ENCODE measurements at regions not wholly inside any gene's neighbourhood (a gene's known extent, or its start where the extent isn't known, plus 50 kb on each side); places are given as distances from the start of the nearest gene placed in this dataset.

DNA sequence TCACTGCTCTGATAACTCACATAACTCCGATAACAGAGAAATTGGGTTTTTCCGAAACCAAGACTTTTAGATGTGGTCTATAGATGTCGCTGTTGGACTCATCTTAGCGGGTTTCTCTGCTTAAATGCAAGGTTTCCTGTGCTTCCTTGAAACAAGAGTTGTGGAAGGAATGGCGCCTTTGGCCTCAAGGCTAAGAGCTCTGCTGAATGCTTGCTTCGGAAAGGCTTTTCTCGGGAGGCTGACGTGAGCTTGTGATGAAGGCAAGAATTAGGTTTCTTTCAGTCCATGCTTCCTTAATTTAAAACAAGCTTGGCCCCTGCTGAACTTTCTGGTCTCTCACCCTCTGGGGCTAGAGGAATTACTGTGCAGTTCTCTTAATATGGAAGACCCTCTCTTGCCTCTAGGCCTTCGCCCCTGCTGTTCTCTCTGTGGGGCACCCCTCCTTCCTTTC, 113.5 kb downstream of the MAP3K21 start:
- TF ChIP-seq, protein P1, sequence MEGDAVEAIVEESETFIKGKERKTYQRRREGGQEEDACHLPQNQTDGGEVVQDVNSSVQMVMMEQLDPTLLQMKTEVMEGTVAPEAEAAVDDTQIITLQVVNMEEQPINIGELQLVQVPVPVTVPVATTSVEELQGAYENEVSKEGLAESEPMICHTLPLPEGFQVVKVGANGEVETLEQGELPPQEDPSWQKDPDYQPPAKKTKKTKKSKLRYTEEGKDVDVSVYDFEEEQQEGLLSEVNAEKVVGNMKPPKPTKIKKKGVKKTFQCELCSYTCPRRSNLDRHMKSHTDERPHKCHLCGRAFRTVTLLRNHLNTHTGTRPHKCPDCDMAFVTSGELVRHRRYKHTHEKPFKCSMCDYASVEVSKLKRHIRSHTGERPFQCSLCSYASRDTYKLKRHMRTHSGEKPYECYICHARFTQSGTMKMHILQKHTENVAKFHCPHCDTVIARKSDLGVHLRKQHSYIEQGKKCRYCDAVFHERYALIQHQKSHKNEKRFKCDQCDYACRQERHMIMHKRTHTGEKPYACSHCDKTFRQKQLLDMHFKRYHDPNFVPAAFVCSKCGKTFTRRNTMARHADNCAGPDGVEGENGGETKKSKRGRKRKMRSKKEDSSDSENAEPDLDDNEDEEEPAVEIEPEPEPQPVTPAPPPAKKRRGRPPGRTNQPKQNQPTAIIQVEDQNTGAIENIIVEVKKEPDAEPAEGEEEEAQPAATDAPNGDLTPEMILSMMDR (IDR thresholded peaks at IDR 0.05; ENCODE audit: low read length): peak; percentile 79
- TF ChIP-seq EZH2 (IDR thresholded peaks at IDR 0.05; ENCODE audit: borderline replicate concordance, low read length): no peak
